Transverse colon (tissue), 3 donors: ENCODE measurements at regions not wholly inside any gene's neighbourhood (a gene's known extent, or its start where the extent isn't known, plus 50 kb on each side); places are given as distances from the start of the nearest gene placed in this dataset.

ENCODE experiments used
- CTCF ChIP-seq, 5 experiments: fragments of 200-600 bp in 3 of 5; fragments of 450-650 bp in 2 of 5; sonication (generic) in 3 of 5; IDR thresholded peaks; 1 replicate in 2 of 5; 2 replicates in 3 of 5; pipeline ENCODE4 v1.5.1; 2016 to 2017; ENCODE audit warnings: antibody characterized with exemption in 5 of 5, inconsistent platforms in 3 of 5, mild to moderate bottlenecking in 2 of 5, moderate library complexity in 1 of 5
- POLR2A ChIP-seq: fragments of 450-650 bp; IDR thresholded peaks from one replicate; pipeline ENCODE4 v1.6.1; 2016; ENCODE audit warnings: antibody characterized with exemption, mild to moderate bottlenecking, moderate library complexity

GRCh38 chr1:221217029-221217428 is 337.8 kb downstream of the HLX start:
- no peak for TF ChIP-seq CTCF (IDR thresholded peaks at IDR 0.05)
- no peak for TF ChIP-seq POLR2A
